ENCODE measurements at regions not wholly inside any gene's neighbourhood (a gene's known extent, or its start where the extent isn't known, plus 50 kb on each side); places are given as distances from the start of the nearest gene placed in this dataset.

GRCh38 chr1:219041818-219042217 lies 131.9 kb upstream of the LYPLAL1 start:
- intact Hi-C loops (cut with DNase I; ENCODE audit: low total_unique reads), result no loop called here
- DNase-seq, result no peak
- TF ChIP-seq POLR2A (IDR thresholded peaks at IDR 0.05) (no peak), CTCF (IDR thresholded peaks at IDR 0.05 in 8 of 11, conservative IDR thresholded peaks at IDR 0.05 in 3 of 11) (no peak), POLR2AphosphoS5 (IDR thresholded peaks at IDR 0.05) (no peak)
- Histone ChIP-seq H3K9me3 (no peaks in the 10 kb centered on the region), H3K36me3 (no peaks in the 10 kb centered on the region), H3K27me3 (replicated peaks in 1 of 7) (no peaks in the 10 kb centered on the region), H3K27ac (no peak overlapping the region), H3K4me1 (no peaks in the 10 kb centered on the region), H3K4me3 (no peak overlapping the region)
- WGBS, 5 donors, result 0 to 100% (median 60%) methylated on average over 1 of the region's 1 CpG

GRCh38 chr1:219042769-219043168 lies 130.9 kb upstream of the LYPLAL1 start:
- DNase-seq, result no peak
- Histone ChIP-seq H3K4me1 (no peaks in the 10 kb centered on the region), H3K9me3 (no peaks in the 10 kb centered on the region), H3K36me3 (no peaks in the 10 kb centered on the region), H3K4me3 (no peak overlapping the region), H3K27ac (no peak overlapping the region), H3K27me3 (replicated peaks in 1 of 7) (no peaks in the 10 kb centered on the region)
- intact Hi-C loops (cut with DNase I; ENCODE audit: low total_unique reads), result no loop called here
- no peak for TF ChIP-seq POLR2AphosphoS5 (IDR thresholded peaks at IDR 0.05)
- WGBS, 5 donors, result 42 to 78% (median 72%) methylated on average over 2 of the region's 2 CpGs

GRCh38 chr1:219045246-219045645 lies 128.4 kb upstream of the LYPLAL1 start:
- intact Hi-C loops (cut with DNase I; ENCODE audit: low total_unique reads), result no loop called here
- 89 to 96% (median 90%) methylated on average over 3 of the region's 3 CpGs for WGBS, 5 donors
- H3K4me1 ChIP-seq, result no peaks in the 10 kb centered on the region
- no peak overlapping the region for H3K4me3 ChIP-seq
- no peak overlapping the region for H3K27ac ChIP-seq
- no peaks in the 10 kb centered on the region for H3K9me3 ChIP-seq
- no peak for TF ChIP-seq CTCF (IDR thresholded peaks at IDR 0.05 in 8 of 11, conservative IDR thresholded peaks at IDR 0.05 in 3 of 11)
- no peak for TF ChIP-seq POLR2AphosphoS5 (IDR thresholded peaks at IDR 0.05)
- TF ChIP-seq POLR2A (IDR thresholded peaks at IDR 0.05), result no peak
- no peaks in the 10 kb centered on the region for H3K27me3 ChIP-seq (replicated peaks in 1 of 7)
- no peaks in the 10 kb centered on the region for H3K36me3 ChIP-seq
- DNase-seq, result no peak

- DNase-seq, result no peak
These were observed 124.2 kb upstream of the LYPLAL1 start for GRCh38 chr1:219049501-219049900.

More at GRCh38 chr1:219049501-219049900, 124.2 kb upstream of the LYPLAL1 start:
- TF ChIP-seq CTCF (IDR thresholded peaks at IDR 0.05 in 8 of 11, conservative IDR thresholded peaks at IDR 0.05 in 3 of 11), result no peak
- no peak for TF ChIP-seq POLR2A (IDR thresholded peaks at IDR 0.05)
- TF ChIP-seq POLR2AphosphoS5 (IDR thresholded peaks at IDR 0.05), result no peak
- 69 to 79% (median 70%) methylated on average over 4 of the region's 4 CpGs for WGBS, 5 donors
- Histone ChIP-seq H3K27ac (no peak overlapping the region), H3K36me3 (no peaks in the 10 kb centered on the region), H3K27me3 (replicated peaks in 1 of 7) (peaks cover 0 to 5% (median 0%) of the 10 kb centered on the region in 7 donors), H3K9me3 (no peaks in the 10 kb centered on the region), H3K4me1 (no peaks in the 10 kb centered on the region), H3K4me3 (no peak overlapping the region)
- intact Hi-C loops (cut with DNase I; ENCODE audit: low total_unique reads), result no loop called here
